Neural progenitor cell (in vitro differentiated cells): ENCODE measurements at regions not wholly inside any gene's neighbourhood (a gene's known extent, or its start where the extent isn't known, plus 50 kb on each side); places are given as distances from the start of the nearest gene placed in this dataset.

Experiments used
- DNase-seq: peaks from one replicate; pipeline ENCODE4 v3.0.0-alpha.2; 2016; ENCODE audit warnings: low spot score
- H2AFZ ChIP-seq: fragments of 200-600 bp; sonication (generic); replicated peaks from 2 replicates; pipeline ENCODE4 v1.6.1; 2016; ENCODE audit warnings: antibody characterized with exemption
- H3F3A ChIP-seq: fragments of 200-600 bp; sonication (generic); 2 replicates; pipeline ENCODE4 v1.6.1; 2016; ENCODE audit warnings: antibody characterized with exemption, low read depth
- H3K27ac ChIP-seq: fragments of 200-600 bp; sonication (generic); 2 replicates; pipeline ENCODE4 v1.5.1; 2016; ENCODE audit warnings: mild to moderate bottlenecking
- H3K27me3 ChIP-seq: fragments of 200-600 bp; sonication (generic); 2 replicates; pipeline ENCODE4 v1.6.1; 2016; ENCODE audit warnings: mild to moderate bottlenecking, moderate library complexity
- H3K36me3 ChIP-seq: fragments of 200-600 bp; sonication (generic); 2 replicates; pipeline ENCODE4 v1.5.1; 2016
- H3K4me1 ChIP-seq: fragments of 200-600 bp; sonication (generic); 2 replicates; pipeline ENCODE4 v1.6.1; 2016; ENCODE audit warnings: mixed run types
- H3K4me2 ChIP-seq: fragments of 200-600 bp; sonication (generic); 2 replicates; pipeline ENCODE4 v1.6.1; 2016
- H3K4me3 ChIP-seq: fragments of 200-600 bp; sonication (generic); 2 replicates; pipeline ENCODE4 v1.5.1; 2016
- H3K79me2 ChIP-seq: fragments of 200-600 bp; sonication (generic); 2 replicates; pipeline ENCODE4 v1.6.1; 2016; ENCODE audit warnings: low read depth
- H3K9ac ChIP-seq: fragments of 200-600 bp; sonication (generic); 2 replicates; pipeline ENCODE4 v1.6.1; 2016
- H3K9me3 ChIP-seq: fragments of 200-600 bp; sonication (generic); 2 replicates; pipeline ENCODE4 v1.5.1; 2016; ENCODE audit warnings: low read depth
- H4K20me1 ChIP-seq: fragments of 200-600 bp; sonication (generic); 2 replicates; pipeline ENCODE4 v1.6.1; 2016; ENCODE audit warnings: low read depth
- H3K27ac Mint-ChIP-seq: 3 replicates; pipeline ENCODE4 v1.8.0; 2021; ENCODE audit warnings: mixed read lengths
- H3K27me3 Mint-ChIP-seq: 2 replicates; pipeline ENCODE4 v1.8.0; 2022; ENCODE audit warnings: low read depth, mild to moderate bottlenecking, inconsistent platforms, moderate library complexity, mixed read lengths; ENCODE audit not compliant: insufficient read depth
- H3K36me3 Mint-ChIP-seq: 3 replicates; pipeline ENCODE4 v1.8.0; 2021; ENCODE audit warnings: mixed read lengths
- H3K4me1 Mint-ChIP-seq: 3 replicates; pipeline ENCODE4 v1.8.0; 2021; ENCODE audit warnings: mixed read lengths
- H3K4me3 Mint-ChIP-seq: 3 replicates; pipeline ENCODE4 v1.8.0; 2021; ENCODE audit warnings: mild to moderate bottlenecking, moderate library complexity, mixed read lengths
- H3K9me3 Mint-ChIP-seq: 3 replicates; pipeline ENCODE4 v1.8.0; 2020; ENCODE audit warnings: mixed read lengths
- CTCF ChIP-seq: fragments of 200-600 bp; sonication (generic); IDR thresholded peaks from 2 replicates; pipeline ENCODE4 v1.5.1; 2017; ENCODE audit warnings: antibody characterized with exemption, mild to moderate bottlenecking
- EZH2 ChIP-seq: fragments of 200-600 bp; sonication (generic); IDR thresholded peaks from 2 replicates; pipeline ENCODE4 v1.6.1; 2017; ENCODE audit warnings: antibody characterized with exemption, mild to moderate bottlenecking, moderate library complexity
- EZH2phosphoT487 ChIP-seq: fragments of 200-600 bp; sonication (generic); IDR thresholded peaks from 2 replicates; pipeline ENCODE4 v1.6.1; 2017; ENCODE audit warnings: antibody characterized with exemption

DNA sequence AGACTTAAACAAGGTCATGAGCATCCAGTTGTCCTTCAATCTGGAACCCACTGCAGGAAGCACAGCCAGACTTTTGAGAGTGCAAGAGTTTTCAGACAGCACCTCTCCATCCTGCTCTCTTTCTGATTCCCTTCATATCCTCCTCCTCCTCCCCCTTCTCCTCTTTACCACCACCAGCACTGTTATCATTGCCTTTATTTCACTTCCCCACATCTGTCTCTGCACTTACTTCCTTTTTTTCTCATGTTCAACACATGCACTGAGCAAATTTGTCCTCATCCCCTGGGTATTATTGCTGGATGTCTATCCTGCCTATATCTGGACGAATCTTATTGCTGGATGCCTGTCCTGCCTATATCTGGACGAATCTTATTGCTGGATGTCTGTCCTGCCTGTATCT is 554.8 kb downstream of the DHX35 start:
- Histone ChIP-seq H3K9me3 (no peaks in the 10 kb centered on the region), H3K4me3 (no peak overlapping the region), H2AFZ (no peak overlapping the region), H3K79me2 (no peaks in the 10 kb centered on the region), H3K4me1 (no peaks in the 10 kb centered on the region), H4K20me1 (no peaks in the 10 kb centered on the region), H3K27ac (no peak overlapping the region), H3F3A (no peaks in the 10 kb centered on the region), H3K36me3 (no peaks in the 10 kb centered on the region), H3K9ac (no peak overlapping the region), H3K27me3 (no peaks in the 10 kb centered on the region), H3K4me2 (no peak overlapping the region)
- no peak for DNase-seq
- H3K9me3 Mint-ChIP-seq = no peaks in the 10 kb centered on the region
- peaks cover 5% of the 10 kb centered on the region for H3K27me3 Mint-ChIP-seq
- no peak overlapping the region for H3K27ac Mint-ChIP-seq
- H3K36me3 Mint-ChIP-seq = no peaks in the 10 kb centered on the region
- no peaks in the 10 kb centered on the region for H3K4me1 Mint-ChIP-seq
- no peak overlapping the region for H3K4me3 Mint-ChIP-seq
- TF ChIP-seq EZH2phosphoT487 = no peak
- TF ChIP-seq CTCF = no peak

DNA sequence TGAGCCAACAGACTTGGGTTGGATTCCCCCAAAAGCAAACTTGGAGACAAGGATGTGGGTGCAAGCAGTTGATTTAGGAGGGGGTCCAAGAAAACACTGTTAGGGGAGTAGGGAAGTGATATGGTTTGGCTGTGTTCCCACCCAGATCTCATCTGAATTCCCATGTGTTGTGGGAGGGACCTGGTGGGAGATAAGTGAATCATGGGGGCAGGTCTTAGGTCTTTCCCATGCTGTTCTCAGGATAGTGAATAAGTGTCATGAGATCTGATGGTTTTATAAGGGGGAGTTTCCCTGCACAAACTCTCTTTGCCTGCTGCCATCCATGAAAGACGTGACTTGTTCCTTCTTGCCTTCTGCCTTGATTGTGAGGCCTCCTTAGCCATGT is 542.6 kb downstream of the DHX35 start:
- no peaks in the 10 kb centered on the region for H4K20me1 ChIP-seq
- H3K36me3 Mint-ChIP-seq = no peaks in the 10 kb centered on the region
- H3K27me3 ChIP-seq = no peaks in the 10 kb centered on the region
- no peak overlapping the region for H3K4me2 ChIP-seq
- H3K27me3 Mint-ChIP-seq = peaks cover 4% of the 10 kb centered on the region
- H3K4me1 Mint-ChIP-seq = no peaks in the 10 kb centered on the region
- H3K4me3 ChIP-seq = no peak overlapping the region
- H3K27ac ChIP-seq = no peak overlapping the region
- H3K4me3 Mint-ChIP-seq = no peak overlapping the region
- H3K36me3 ChIP-seq = no peaks in the 10 kb centered on the region
- no peak overlapping the region for H3K27ac Mint-ChIP-seq
- H3K9me3 ChIP-seq = no peaks in the 10 kb centered on the region
- no peaks in the 10 kb centered on the region for H3K79me2 ChIP-seq
- no peaks in the 10 kb centered on the region for H3K4me1 ChIP-seq
- H3K9ac ChIP-seq = no peak overlapping the region
- no peak overlapping the region for H2AFZ ChIP-seq
- H3F3A ChIP-seq = no peaks in the 10 kb centered on the region
- no peak for TF ChIP-seq CTCF
- TF ChIP-seq EZH2 = no peak
- no peak for TF ChIP-seq EZH2phosphoT487
- DNase-seq = no peak
- H3K9me3 Mint-ChIP-seq = no peaks in the 10 kb centered on the region

GRCh38 chr20:39503902-39504709 is 542.0 kb downstream of the DHX35 start:
- no peak overlapping the region for H3K4me3 Mint-ChIP-seq
- H3K27ac Mint-ChIP-seq = no peak overlapping the region
- Histone ChIP-seq H4K20me1 (no peaks in the 10 kb centered on the region), H2AFZ (no peak overlapping the region), H3K4me1 (no peaks in the 10 kb centered on the region), H3K4me2 (no peak overlapping the region), H3K27me3 (no peaks in the 10 kb centered on the region), H3K4me3 (no peak overlapping the region), H3F3A (no peaks in the 10 kb centered on the region), H3K36me3 (no peaks in the 10 kb centered on the region), H3K79me2 (no peaks in the 10 kb centered on the region), H3K27ac (no peak overlapping the region), H3K9ac (no peak overlapping the region), H3K9me3 (no peaks in the 10 kb centered on the region)
- no peak for DNase-seq
- H3K27me3 Mint-ChIP-seq = peaks cover 4% of the 10 kb centered on the region
- H3K4me1 Mint-ChIP-seq = no peaks in the 10 kb centered on the region
- no peak for TF ChIP-seq EZH2
- no peak for TF ChIP-seq EZH2phosphoT487
- TF ChIP-seq CTCF = no peak
- no peaks in the 10 kb centered on the region for H3K9me3 Mint-ChIP-seq
- no peaks in the 10 kb centered on the region for H3K36me3 Mint-ChIP-seq
